Left ventricle myocardium inferior (tissue), 1 donor: ENCODE measurements at regions not wholly inside any gene's neighbourhood (a gene's known extent, or its start where the extent isn't known, plus 50 kb on each side); places are given as distances from the start of the nearest gene placed in this dataset.

Source experiments
- DNase-seq: peaks from one replicate; pipeline ENCODE4 v3.0.0-alpha.2; 2020
- H3K27ac ChIP-seq: fragments of 200-600 bp; replicated peaks from 2 replicates; pipeline ENCODE4 v1.8.0; 2021
- H3K27me3 ChIP-seq: fragments of 200-600 bp; 2 replicates; pipeline ENCODE4 v1.8.0; 2021; ENCODE audit warnings: low read depth
- H3K36me3 ChIP-seq: fragments of 200-600 bp; 2 replicates; pipeline ENCODE4 v1.8.0; 2021
- H3K4me1 ChIP-seq: fragments of 200-600 bp; 2 replicates; pipeline ENCODE4 v1.8.0; 2021
- H3K4me3 ChIP-seq: fragments of 200-600 bp; 2 replicates; pipeline ENCODE4 v1.8.0; 2021; ENCODE audit warnings: mild to moderate bottlenecking, moderate library complexity
- H3K9me3 ChIP-seq: fragments of 200-600 bp; replicated peaks from 2 replicates; pipeline ENCODE4 v1.8.0; 2021
- intact Hi-C: fragments of 100-400 bp; cut with micrococcal nuclease; formaldehyde crosslinking; loops from one replicate; pipeline ENCODE4 v1.11.0; 2022
- TF ChIP-seq, protein P1 (sequence below): fragments of 200-600 bp; IDR thresholded peaks from 2 replicates; pipeline ENCODE4 v1.8.0; 2021; ENCODE audit warnings: antibody characterized with exemption, mild to moderate bottlenecking, borderline replicate concordance
- donor health status: DM: no; HTN: yes; CAD: no; lungs with severe emphysema.

GRCh38 chr10:63724922-63725321 is 203.7 kb downstream of the REEP3 start:
- Histone ChIP-seq H3K4me3 (no peak overlapping the region), H3K9me3 (no peaks in the 10 kb centered on the region), H3K4me1 (peaks cover 23% of the 10 kb centered on the region), H3K27ac (no peak overlapping the region), H3K36me3 (no peaks in the 10 kb centered on the region), H3K27me3 (no peaks in the 10 kb centered on the region)
- intact Hi-C loops: no loop called here
- TF ChIP-seq, protein P1, sequence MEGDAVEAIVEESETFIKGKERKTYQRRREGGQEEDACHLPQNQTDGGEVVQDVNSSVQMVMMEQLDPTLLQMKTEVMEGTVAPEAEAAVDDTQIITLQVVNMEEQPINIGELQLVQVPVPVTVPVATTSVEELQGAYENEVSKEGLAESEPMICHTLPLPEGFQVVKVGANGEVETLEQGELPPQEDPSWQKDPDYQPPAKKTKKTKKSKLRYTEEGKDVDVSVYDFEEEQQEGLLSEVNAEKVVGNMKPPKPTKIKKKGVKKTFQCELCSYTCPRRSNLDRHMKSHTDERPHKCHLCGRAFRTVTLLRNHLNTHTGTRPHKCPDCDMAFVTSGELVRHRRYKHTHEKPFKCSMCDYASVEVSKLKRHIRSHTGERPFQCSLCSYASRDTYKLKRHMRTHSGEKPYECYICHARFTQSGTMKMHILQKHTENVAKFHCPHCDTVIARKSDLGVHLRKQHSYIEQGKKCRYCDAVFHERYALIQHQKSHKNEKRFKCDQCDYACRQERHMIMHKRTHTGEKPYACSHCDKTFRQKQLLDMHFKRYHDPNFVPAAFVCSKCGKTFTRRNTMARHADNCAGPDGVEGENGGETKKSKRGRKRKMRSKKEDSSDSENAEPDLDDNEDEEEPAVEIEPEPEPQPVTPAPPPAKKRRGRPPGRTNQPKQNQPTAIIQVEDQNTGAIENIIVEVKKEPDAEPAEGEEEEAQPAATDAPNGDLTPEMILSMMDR: no peak
- no peak for DNase-seq

DNA sequence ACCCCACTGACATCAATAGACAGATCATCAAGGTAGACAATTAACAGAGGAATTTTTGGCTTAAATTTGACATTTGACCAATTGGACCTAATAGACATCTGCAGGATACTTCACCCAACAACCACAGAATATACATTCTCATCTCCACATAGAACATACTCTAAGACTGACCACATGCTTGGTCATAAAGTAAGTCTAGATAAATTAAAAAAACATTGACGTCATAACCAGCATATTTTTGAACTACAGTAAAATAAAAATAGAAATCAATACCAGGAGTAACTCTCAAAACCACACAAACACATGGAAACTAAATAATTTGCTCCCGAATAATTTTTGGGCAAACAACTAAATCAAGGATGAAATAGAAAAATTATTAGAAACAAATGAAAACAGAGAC is 205.7 kb downstream of the REEP3 start:
- Histone ChIP-seq H3K36me3 (no peaks in the 10 kb centered on the region), H3K27ac (no peak overlapping the region), H3K4me3 (no peak overlapping the region), H3K4me1 (peaks cover 15% of the 10 kb centered on the region), H3K27me3 (no peaks in the 10 kb centered on the region), H3K9me3 (no peaks in the 10 kb centered on the region)
- intact Hi-C loops: no loop called here
- TF ChIP-seq, protein P1: no peak
- no peak for DNase-seq

- peaks cover 7% of the 10 kb centered on the region for H3K4me1 ChIP-seq
- no peaks in the 10 kb centered on the region for H3K9me3 ChIP-seq
- DNase-seq: no peak
- H3K27me3 ChIP-seq: no peaks in the 10 kb centered on the region
- TF ChIP-seq, protein P1: no peak
- H3K36me3 ChIP-seq: no peaks in the 10 kb centered on the region
- no peak overlapping the region for H3K4me3 ChIP-seq
- intact Hi-C loops: no loop called here
- H3K27ac ChIP-seq: no peak overlapping the region
These were observed 206.4 kb downstream of the REEP3 start for GRCh38 chr10:63727636-63728035.

GRCh38 chr10:63735305-63735704 is 214.1 kb downstream of the REEP3 start:
- Histone ChIP-seq H3K4me1 (no peaks in the 10 kb centered on the region), H3K9me3 (no peaks in the 10 kb centered on the region), H3K4me3 (no peak overlapping the region), H3K27ac (no peak overlapping the region), H3K36me3 (no peaks in the 10 kb centered on the region), H3K27me3 (no peaks in the 10 kb centered on the region)
- TF ChIP-seq, protein P1: no peak
- intact Hi-C loops: no loop called here
- no peak for DNase-seq

DNA sequence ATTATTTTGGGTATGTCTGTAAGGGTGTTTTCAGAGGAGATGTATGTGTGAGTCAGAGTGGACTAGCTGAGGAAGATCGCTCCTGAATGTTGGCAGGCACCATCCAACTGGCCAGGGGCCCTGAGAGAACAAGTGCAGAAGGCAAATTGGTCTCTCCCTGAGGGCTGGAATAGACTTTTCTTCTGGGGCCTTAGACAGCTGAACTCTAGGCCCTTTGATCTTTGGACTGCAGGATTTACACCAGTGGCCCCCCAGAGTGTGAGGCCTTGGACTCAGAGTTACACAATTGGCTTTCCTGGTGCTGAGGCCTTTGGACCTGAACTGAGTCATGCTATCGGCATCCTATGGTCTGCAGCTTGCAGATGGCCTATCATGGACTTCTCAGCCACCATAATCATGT is 217.2 kb downstream of the REEP3 start:
- Histone ChIP-seq H3K4me3 (no peak overlapping the region), H3K27me3 (no peaks in the 10 kb centered on the region), H3K4me1 (no peaks in the 10 kb centered on the region), H3K27ac (no peak overlapping the region), H3K9me3 (no peaks in the 10 kb centered on the region), H3K36me3 (no peaks in the 10 kb centered on the region)
- TF ChIP-seq, protein P1: no peak
- DNase-seq: no peak
- intact Hi-C loops: no loop called here
